ENCODE measurements at regions not wholly inside any gene's neighbourhood (a gene's known extent, or its start where the extent isn't known, plus 50 kb on each side); places are given as distances from the start of the nearest gene placed in this dataset.

DNA sequence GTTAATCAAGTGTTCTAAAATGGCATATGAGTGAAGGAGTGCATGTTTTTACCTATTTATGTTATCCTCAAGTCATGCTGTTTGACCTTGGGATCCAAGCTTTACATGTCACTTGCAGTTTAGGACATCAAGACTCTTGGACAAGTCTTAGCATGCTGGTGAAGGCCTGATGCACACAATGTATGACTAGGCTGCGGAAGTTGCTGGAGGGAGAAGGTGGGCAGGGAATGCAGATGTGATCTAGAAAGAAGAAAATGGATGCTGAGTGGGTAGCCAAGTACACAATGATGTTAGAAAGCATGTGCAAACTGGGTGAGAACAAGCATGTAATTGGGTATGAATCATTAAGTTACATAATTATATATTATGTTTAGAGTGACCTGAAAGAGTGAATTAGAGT lies 301.8 kb downstream of the BRINP2 start:
- no peak for TF ChIP-seq CTCF (IDR thresholded peaks at IDR 0.05; ENCODE audit: insufficient read depth, missing control alignments)
- no peak for DNase-seq (ENCODE audit: insufficient read length, low spot score)
- no peak for FAIRE-seq

- no peak for FAIRE-seq
- no peak for DNase-seq (ENCODE audit: insufficient read length, low spot score)
- no peak for TF ChIP-seq CTCF (IDR thresholded peaks at IDR 0.05; ENCODE audit: insufficient read depth, missing control alignments)
These were observed 300.5 kb downstream of the BRINP2 start for GRCh38 chr1:177471244-177471643.

GRCh38 chr1:177469519-177469918 lies 298.8 kb downstream of the BRINP2 start:
- no peak for TF ChIP-seq CTCF (IDR thresholded peaks at IDR 0.05; ENCODE audit: insufficient read depth, missing control alignments)
- DNase-seq (ENCODE audit: insufficient read length, low spot score) (no peak), FAIRE-seq (no peak)

DNA sequence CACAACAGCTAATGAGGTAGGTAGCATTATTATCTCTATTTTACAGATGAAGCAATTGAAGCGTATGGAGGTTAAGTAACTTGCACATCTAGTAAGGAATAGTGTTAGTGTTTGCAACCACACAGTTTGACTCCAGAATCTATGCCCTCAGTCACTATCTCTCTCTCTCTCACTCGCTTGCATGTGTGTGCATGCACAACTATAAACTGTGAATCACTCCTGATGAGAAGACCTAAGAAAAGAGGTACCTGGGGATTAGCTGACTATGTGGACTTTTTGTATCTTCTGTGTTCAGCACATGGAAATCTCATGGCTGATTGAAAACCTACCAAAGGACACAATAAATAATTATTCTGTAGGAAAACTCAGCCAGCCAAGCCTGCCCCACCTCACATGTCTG lies 295.5 kb downstream of the BRINP2 start:
- no peak for DNase-seq (ENCODE audit: insufficient read length, low spot score)
- no peak for TF ChIP-seq CTCF (IDR thresholded peaks at IDR 0.05; ENCODE audit: insufficient read depth, missing control alignments)
- no peak for FAIRE-seq

DNA sequence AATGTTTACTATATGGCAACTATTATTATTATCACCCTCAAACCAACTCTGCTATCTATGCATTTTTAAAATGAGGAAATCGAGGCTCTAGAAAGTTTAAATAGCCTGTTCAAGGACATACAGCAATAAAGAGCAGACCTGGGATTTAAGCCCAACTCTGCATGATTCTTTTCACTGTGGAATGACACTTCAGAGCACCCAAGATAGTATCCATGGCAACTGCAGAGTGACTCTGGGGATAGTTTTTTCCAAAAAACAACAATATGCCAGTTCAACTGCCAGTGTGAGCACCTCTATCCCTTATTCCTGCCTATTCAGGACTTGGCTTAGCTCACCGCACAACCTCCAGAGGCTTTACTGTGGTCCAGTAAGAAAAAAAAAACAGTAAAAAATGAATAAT lies 293.9 kb downstream of the BRINP2 start:
- TF ChIP-seq CTCF (IDR thresholded peaks at IDR 0.05; ENCODE audit: insufficient read depth, missing control alignments) = no peak
- FAIRE-seq (no peak), DNase-seq (ENCODE audit: insufficient read length, low spot score) (no peak)

DNA sequence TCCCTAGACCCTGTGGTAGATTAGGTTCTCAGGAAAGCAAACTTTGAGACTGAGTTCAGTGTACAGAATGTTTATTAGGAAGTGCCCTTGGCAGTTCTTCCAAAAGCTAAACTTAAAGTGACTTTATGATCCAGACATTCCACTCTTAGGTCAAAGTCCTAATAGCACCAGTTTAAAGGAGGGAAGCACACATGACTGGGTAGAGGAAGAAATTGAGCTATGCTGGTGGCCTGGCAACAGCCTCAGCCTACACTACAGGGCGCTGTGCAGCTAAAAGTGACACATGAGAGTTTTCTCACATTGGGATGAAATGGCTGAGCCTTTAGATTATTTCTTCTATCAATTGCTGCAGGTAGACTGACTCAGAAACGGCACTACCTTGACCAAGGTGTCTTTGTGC lies 280.4 kb downstream of the BRINP2 start:
- no peak for TF ChIP-seq CTCF (IDR thresholded peaks at IDR 0.05; ENCODE audit: insufficient read depth, missing control alignments)
- FAIRE-seq (no peak), DNase-seq (ENCODE audit: insufficient read length, low spot score) (no peak)

GRCh38 chr1:177448652-177449357 lies 278.0 kb downstream of the BRINP2 start:
- no peak for FAIRE-seq
- no peak for DNase-seq (ENCODE audit: insufficient read length, low spot score)
- no peak for TF ChIP-seq CTCF (IDR thresholded peaks at IDR 0.05; ENCODE audit: insufficient read depth, missing control alignments)
